ENCODE measurements at regions not wholly inside any gene's neighbourhood (a gene's known extent, or its start where the extent isn't known, plus 50 kb on each side); places are given as distances from the start of the nearest gene placed in this dataset.
"Not testable (repeated sequence)": the region's sequence is repeated elsewhere in the genome, so short reads cannot be mapped to it uniquely, and the experiment has no call there.

DNA sequence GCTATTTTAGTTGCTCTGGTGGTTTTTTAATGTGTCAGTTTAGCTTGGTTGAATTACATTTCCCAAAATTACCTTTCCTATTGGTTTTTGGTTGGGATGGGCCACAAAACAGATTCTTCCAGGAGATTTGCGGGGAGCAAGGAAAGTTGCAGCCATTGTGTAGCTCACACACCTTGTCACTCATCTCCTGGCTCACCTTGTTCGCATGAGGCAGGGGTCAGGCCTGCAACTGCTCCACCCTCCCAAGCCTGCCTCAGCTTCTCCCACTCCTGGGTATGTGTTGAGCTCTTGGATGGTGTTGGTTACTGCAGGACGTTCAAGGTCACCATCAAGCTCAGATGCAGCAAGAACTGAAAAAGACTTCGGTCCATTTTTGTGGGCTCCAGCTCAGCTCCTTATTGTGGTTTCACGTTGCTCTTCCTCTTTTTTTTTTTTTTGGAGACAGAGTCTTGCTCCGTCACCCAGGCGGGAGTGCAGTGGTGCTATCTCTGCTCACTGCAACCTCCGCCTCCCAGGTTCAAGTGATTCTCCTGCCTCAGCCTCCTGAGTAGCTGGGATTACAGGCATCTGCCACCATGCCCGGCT is 95.6 kb upstream of the METTL14 start:
- DNase-seq, result no peak

DNA sequence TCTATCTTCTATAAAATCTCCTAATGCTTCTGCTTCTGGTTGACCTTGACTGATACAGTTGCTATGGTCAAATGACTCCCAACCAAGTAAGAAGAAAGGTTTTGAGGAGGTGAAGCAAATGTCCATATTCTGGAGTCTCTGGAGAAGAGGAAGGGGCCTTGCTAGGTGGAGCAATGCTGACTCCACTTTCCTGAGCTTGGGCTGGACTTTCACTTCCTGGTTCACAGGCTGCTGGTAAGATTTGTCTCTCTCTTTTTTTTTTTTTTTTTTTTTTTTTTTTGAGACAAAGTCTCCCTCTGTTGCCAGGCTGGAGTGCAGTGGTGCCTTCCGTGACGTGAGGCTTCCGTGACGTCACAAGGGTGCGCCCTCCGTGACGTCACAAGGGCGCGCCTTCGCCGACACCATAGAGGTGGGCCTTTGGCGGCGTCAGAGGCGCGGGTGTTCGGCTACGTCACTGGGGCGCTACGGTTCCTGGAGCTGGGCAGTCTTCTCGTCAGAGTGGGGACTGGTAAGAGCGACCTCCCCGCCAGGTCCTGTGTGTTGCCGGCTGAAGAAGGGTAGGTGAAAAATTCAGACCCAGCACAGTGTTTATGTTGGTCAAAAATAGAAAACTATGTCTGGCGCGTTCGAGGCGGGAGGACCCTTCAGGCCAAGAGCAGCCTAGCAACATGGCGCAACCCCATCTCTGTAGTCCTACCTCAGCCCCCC is 93.7 kb upstream of the METTL14 start:
- peak; percentile 92 for DNase-seq

DNA sequence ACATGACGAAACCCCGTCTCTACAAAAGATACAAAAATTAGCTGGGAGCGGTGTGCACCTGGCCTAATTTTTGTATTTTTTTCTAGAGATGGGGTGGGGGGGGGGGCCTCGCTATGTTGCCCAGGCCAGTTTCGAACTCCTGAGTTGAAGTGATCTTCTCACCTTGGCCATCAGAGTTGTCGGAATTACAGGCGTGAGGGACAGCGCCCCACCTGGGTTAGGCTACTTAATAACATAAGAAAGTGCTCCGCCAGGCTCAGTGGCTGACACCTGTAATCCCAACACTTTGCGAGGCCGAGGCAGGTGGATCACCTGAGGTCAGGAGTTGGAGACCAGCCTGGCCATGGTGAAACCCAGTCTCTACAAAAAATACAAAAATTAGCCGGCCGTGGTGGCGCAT is 92.9 kb upstream of the METTL14 start:
- DNase-seq, result not testable (repeated sequence)

DNA sequence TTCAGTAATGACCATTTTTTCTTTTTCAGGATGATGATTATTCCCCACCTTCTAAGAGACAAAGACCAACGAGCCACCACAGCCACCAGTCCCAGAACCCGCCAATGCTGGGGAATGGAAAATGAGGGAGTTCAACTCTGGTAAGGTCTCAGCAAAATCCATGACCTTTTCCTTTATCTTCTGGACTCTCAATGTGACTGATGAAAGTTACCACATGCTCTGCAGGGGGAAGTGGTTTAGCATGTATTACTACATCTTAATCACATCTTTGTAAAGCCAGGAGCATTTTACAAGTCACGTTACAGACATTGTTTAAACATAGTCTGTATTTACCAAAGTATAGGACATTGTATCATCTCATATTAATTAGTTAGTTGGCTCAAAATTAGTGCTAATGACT is 89.3 kb upstream of the METTL14 start:
- DNase-seq, result not testable (repeated sequence)

DNA sequence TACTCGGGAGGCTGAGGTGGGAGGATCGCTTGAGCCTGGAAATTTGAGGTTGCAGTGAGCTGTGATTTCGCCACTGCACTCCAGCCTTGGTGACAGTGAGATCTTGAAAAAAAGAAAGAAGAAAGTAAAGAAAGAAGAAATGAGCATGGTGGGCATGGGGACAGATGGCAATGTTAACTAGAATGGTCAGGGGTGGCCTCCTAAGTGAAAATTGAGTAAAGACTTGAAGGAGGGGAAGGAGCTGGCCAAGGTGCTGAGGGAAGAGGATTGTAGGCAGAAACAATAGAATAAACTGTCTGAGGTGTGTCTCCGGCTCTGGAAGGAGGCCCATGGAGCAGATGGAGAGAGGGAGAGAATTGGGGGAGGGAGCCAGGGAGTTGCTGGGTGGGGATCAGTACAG is 60.1 kb upstream of the METTL14 start:
- not testable (repeated sequence) for DNase-seq

DNA sequence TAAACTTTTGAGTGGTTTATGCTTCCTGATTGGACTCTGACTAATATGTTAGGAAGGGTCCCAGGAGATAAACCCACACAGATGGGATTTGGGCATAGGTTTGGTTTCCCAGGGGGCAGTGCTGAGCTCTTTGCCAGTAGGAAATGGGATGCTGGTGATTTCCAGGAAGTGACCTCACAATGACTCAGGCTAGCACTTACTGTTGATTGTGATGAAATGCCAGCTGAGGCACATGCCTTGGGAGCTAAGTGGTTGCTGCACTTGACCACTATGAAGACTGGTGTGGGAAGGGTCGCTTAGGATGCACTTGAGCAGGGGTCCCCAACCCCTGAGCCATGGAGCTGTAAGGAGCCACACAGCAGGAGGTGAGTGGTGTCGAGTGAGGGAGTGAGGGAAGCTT is 55.5 kb upstream of the METTL14 start:
- not testable (repeated sequence) for DNase-seq

DNA sequence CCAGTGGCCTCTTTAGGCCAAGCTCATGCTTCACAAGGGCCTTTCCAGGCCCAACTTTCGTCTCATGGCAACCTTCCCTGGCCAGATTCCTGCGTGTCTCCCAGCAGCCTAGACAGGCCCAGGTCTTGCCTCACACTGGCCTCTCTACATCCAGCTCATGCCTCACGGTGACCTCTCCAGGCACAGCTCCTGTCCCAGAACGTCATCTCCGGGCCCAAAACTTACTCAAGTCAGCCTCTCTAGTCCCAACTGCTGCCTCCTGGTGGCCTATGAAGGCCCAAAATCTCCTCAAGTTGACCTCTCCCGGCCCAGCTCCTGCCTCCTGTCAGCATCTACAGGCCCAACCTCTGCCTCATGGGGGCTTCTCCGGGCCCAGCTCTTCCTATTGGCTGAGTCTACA is 54.3 kb upstream of the METTL14 start:
- DNase-seq, result not testable (repeated sequence)

DNA sequence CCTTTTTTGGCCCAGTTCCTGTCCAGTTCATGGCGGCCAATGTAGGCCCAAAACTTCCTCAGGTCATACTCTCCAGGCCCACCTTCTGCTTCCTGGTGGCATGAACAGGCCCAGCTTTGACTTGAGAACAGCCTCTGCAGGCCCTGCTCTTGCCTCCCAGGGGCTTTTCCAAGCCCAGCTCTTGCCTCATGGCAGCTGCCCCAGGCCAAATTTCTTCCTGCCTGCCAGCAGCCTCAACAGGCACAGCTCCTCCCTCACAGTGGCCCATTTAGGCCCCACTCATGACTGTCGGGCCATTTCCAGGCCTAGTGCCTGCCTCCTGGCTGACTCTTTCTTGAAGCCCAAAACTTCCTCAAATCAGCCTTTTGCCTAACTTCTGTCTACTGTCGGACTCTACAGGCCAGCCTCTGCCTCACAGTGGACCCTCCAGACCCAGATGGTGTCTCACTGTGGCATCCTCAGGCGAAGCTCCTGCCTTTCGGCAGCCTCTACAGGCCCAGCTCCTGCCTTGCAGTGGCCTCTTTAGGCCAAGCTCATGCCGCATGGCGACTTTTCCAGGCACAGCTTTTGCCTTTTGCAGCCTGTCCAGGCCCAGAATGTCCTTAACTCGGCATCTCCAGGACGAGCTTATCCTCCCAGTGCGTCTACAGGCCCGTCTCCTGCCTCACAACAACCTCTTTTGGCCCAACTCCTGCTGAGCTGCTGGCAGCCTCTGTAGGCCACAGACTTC is 53.7 kb upstream of the METTL14 start:
- DNase-seq, result not testable (repeated sequence)

DNA sequence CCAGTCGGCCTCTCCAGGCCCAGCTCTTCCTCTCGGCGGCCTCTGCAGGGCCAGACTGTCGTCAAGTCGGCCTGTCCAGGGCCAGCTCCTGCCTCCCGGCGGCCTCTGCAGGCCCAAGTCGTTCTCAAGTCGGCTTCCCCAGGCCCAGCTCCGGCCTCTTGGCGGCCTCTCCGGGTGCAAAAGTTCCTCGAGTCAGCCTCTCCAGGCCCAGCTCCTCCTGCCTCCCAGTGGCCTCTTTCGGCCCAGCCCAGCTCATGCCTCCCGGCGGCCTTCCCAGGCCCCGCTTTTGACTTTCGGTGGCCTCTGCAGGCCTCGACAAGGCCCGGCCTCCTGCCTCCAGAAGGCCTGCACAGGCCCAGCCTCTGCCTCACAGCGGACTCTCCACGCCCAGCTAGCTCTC is 51.7 kb upstream of the METTL14 start:
- not testable (repeated sequence) for DNase-seq

DNA sequence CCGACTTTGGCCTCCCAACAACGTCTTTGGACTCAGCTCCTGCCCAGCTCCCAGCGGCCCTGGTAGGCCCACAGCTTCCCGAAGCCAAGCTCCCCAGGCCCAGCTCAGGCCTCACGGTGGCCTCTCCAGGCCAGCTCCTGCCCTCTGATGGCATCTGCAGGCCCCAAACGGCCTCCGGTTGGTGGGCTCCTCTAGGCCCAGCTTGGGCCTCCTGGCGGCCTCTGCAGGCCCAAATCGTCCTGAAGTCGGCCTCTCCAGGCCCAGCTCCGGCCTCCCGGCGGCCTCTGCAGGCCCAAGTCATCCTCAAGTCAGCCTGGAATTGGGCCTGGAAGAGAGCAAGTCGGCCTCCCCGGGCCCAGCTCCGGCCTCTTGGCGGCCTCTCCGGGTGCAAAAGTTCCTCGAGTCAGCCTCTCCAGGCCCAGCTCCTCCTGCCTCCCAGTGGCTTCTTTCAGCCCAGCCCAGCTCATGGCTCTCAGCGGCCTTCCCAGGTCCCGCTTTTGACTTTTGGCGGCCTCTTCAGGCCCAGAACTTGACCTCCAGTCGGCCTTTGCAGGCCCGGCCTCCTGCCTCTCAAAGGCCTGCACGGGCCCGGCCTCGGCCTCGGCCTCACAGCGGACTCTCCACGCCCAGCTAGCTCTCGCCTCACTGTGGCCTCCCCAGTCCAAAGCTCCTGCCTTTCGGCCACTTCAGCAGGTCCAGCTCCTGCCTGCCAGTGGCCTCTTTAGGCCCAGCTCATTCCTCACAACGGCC is 50.9 kb upstream of the METTL14 start:
- not testable (repeated sequence) for DNase-seq
